MV-4-11 (cell line): ENCODE measurements at regions not wholly inside any gene's neighbourhood (a gene's known extent, or its start where the extent isn't known, plus 50 kb on each side); places are given as distances from the start of the nearest gene placed in this dataset.
"Not testable (repeated sequence)": the region's sequence is repeated elsewhere in the genome, so short reads cannot be mapped to it uniquely, and the experiment has no call there.

Experiments used
- DNase-seq: peaks from one replicate; lab custom pipeline; 2025; lab: John Stamatoyannopoulos, UW

DNA sequence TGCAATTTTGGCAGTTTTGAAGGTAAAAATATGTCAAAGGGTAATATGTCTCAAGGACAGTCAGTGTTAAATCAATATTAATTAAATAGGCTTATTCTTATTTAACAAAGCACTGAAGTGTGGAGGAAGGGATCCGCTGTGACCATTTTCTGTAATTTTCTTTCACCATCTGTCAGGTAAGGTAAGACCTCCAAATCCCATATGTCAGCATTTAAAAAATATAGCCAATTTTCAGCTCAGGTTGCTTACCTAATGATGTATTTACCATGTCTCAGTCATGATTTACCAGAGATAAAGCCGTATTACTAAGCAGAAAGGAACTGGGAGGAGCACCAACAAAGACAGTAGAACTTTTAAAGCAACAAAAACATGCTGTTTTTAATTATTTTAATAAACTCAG, 683.9 kb downstream of the CCSER2 start:
- no peak for DNase-seq

- no peak for DNase-seq
Observed at GRCh38 chr10:85026878-85027467, 698.6 kb downstream of the CCSER2 start.

DNA sequence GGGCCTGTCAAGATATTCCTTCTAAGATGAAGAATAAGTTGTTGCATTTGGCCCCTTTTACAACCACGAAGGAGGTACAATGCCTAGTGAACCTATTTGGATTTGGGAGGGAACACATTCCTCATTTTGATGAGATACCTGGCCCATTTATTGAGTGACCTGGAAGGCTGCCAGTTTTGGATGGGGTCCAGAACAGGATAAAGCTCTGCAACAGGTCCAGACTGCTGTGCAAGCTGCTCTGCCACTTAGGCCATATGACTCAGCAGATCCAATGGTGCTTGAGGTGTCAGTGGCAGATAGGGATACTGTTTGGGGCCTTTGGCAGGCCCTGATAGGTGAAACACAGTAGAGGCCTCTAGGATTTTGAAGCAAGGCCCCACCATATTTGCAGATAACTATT, 704.6 kb downstream of the CCSER2 start:
- DNase-seq: no peak

GRCh38 chr10:85036661-85037060, 708.3 kb downstream of the CCSER2 start:
- DNase-seq: no peak

DNA sequence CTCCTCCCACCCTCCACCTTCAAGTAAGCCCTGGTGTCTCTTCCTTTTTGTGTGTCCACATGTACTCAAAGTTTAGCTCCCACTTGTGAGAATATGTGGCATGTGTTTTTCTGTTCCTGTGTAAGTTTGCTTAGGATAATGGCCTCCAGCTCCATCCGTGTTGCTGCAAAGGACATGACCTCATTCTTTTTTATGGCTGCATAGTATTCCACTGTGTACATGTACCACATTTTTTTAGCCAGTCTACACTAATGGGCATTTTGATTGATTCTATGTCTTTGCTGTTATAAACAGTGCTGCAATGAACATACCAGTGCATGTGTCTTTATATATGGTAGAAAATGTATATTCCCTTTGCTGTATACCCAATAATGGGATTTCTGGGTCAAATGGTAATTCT, 710.9 kb downstream of the CCSER2 start:
- DNase-seq: no peak

GRCh38 chr10:85043207-85043606, 714.8 kb downstream of the CCSER2 start:
- no peak for DNase-seq

DNA sequence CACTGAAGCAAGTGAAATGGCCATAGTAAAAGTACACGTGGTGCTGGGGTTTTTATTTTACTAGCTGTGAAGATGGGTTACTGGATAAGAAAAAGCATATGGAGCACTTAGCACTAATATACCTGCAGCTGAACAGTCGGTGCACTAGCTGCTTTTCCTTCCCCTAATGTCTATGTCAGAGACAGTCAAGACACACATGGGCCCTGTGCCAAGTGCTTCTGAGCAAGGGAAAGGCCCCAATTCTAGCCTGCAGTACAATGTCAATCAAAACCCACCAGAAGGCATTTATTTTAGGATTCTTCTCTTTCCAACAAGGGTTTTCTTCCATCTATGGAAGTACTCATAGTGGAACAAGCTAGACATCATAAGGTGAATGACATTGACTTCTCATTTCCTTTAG, 716.7 kb downstream of the CCSER2 start:
- no peak for DNase-seq

- DNase-seq: no peak
Observed at GRCh38 chr10:85047170-85047834, 718.9 kb downstream of the CCSER2 start.

DNA sequence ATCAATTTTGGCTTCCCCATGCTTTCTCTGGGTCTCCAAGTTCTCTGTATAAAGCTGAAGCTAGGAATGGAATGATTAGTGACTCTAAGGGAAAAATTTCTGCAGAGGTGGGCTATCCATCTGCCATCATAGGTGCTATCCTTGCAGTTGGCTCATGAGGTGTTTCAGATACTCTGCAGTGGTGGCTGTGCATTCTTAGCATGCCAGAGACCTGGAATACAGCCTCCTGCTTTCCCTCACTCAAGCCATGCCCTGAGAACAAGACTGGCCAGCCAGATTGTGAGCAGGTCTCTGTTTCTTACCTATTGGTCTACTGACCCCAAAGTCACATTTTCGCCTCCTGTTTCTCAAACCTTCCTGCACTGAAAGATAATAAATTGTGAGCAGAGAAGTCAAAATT, 719.6 kb downstream of the CCSER2 start:
- no peak for DNase-seq

DNA sequence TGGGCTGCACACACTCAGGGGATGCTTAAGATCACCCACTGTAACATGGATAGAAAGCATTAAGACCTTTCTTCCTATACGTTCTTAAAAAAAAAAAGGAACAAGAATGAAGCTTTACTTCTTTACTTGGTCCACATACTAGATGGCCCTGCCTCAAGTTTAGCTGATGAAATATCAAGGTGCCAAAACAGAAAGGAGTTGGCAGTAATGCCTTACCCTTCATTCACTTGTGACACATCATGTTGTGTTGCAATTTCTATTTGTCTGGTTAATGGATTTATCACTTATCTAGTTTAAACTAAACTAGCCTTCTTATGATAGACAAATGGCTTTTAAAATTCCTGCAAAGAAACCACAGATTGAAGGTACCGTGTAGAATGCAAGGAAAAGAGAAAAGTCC, 720.3 kb downstream of the CCSER2 start:
- no peak for DNase-seq

GRCh38 chr10:85060944-85061343, 732.6 kb downstream of the CCSER2 start:
- no peak for DNase-seq

- DNase-seq: no peak
Observed at GRCh38 chr10:85061401-85061800, 733.0 kb downstream of the CCSER2 start.

- DNase-seq: no peak
Observed at GRCh38 chr10:85067955-85068354, 739.6 kb downstream of the CCSER2 start.

DNA sequence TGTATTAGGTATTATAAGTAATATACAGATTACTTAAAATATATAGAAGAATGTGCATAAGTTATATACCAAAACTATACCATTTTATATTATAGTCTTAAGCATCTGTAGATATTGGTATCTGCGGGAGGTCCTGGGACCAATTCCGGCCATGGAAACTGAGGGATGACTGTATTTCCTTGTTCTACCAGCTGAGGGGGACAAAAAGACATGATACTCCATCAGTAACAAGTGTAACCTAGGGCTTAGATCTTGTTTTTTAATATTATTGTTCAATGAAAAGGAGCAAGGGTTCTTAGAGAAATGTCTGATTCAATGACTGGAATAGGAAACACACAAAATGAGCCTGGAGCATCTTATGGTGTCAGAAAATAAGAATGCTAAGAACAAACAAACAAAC, 752.5 kb downstream of the CCSER2 start:
- DNase-seq: no peak

- DNase-seq: no peak
Observed at GRCh38 chr10:85098835-85099521, 770.6 kb downstream of the CCSER2 start.

DNA sequence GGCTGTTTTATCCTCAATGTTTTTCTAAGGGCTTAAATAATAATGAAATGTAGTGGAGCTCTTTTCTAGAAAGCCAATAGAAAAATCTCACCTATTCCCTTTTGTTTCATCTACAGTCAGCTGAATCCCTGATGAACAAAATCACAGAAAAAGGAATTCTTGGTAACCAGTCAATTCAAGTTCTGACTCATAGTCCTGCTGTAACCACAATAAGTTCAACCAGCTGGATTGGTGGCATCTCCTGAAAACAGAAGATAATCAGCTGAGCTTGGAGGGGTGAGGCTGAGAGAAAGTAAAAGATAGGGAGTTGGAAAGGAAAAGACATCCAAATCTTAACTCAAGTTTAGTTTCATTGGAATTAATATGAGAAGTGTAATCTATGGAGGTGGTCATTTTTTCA, 772.1 kb downstream of the CCSER2 start:
- DNase-seq: no peak

DNA sequence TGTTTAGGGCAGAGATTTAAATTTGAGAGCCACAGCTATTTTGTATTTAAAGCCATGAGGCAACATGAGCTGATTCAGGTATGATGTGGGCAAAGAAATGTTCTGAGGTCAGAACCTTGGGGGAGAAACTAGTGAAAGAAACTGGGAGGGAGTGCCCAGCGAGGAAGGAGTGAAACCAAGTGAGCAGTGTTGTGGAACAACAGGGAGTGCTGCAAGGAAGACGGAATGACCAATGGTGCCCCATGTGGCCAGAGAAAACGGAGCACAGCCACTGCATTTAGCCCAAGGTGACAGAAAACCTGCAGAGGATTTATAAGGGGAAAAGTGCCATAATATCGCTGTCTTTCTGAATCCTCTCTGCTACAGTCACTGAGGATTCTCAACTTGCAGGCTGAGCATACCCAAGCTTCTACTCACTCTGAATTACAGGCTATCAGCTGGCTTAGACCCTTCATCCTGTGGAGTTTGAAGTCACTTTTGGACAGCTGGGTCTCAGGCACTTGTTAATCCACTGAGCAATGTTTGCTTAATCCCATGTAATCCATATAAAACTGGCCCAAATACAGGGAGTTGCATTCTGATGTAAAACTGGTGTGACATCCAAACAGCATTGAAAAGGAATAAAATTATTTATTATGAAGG, 777.3 kb downstream of the CCSER2 start:
- DNase-seq: no peak

- DNase-seq: no peak
Observed at GRCh38 chr10:85111271-85111670, 782.9 kb downstream of the CCSER2 start.

DNA sequence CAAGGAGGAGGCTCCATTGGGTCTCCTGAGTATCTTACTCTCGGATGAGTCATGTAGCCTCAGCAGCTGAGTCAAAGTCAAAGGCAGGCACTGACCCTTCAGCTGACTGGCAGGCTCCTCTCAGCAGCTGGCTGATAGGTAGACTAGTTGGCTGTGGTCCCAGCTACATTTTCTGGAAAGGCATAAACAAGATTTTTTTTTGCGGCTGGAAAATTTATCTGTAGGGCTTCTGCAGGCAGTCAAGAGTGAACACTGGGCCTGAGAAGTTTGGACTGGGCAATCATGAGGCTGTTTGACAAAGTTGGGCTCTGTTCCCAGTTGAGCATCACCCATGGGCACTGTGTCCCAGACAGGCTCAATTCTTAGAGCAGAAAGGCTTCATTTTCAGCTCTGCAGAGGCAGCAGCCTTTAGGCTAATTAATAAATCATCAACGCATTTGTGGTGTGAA, 796.2 kb downstream of the CCSER2 start:
- DNase-seq: no peak

DNA sequence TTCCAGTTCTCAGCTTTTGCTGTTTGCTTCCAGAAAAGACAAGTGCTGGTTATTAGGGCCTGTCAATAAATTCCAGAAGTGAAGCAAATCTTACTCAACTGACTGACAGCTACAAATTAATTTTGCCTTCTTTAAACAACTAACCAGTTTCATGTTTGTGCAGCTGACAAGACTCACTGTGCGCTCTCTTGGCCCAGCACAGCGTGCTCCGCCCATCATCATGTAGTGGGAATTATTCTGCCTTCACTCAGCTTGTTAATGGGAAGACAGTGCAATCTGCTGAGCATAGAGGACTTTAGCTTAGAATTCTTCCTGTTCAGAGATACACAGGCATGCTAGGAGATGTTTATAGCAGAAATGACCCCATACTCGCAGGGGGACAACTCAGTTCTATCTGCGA, 808.9 kb downstream of the CCSER2 start:
- no peak for DNase-seq

- DNase-seq: no peak
Observed at GRCh38 chr10:85138046-85138445, 809.7 kb downstream of the CCSER2 start.

DNA sequence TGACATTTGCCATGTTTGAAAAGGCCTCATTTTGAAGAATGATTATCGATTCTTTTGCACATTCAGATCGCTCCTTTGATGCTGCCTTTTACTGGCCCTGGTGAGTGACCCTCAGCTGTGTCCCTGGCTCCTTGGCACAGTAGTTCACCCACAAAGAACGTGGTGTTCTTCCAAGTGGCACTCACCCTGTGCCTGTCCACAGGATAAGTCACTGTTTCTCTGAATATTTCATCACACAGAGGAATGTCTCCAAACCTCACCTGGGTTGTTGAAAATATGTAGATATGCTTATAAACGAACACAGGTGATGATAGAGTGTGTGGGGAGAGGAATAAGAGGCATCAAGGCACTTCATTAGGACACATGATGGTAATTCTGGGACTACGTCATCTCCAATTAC, 810.7 kb downstream of the CCSER2 start:
- no peak for DNase-seq

- DNase-seq: not testable (repeated sequence)
Observed at GRCh38 chr10:85141520-85141919, 813.1 kb downstream of the CCSER2 start.
